Caco-2 (cell line): ENCODE measurements at regions not wholly inside any gene's neighbourhood (a gene's known extent, or its start where the extent isn't known, plus 50 kb on each side); places are given as distances from the start of the nearest gene placed in this dataset.

Source experiments
- BruUV-seq: library from RNA; stranded (reverse); fragments of 400-500 nt; replicated peaks from 2 replicates; lab custom pipeline; 2021; lab: Mats Ljungman, UMichigan
- CTCF ChIA-PET: fragments of 300-600 bp; sonication (Branson Sonifier 250); formaldehyde crosslinking; loops from one replicate; lab custom pipeline; 2022; ENCODE audit warnings: antibody characterized with exemption; lab: Charles Lee
- POLR2A ChIA-PET: fragments of 300-600 bp; sonication (Branson Sonifier 250); formaldehyde crosslinking; loops from one replicate; lab custom pipeline; 2022; ENCODE audit warnings: antibody characterized with exemption; lab: Charles Lee
- DNase-seq, 2 experiments: peaks; one replicate each; pipeline versions ENCODE4 v3.0.0 to v3.0.0-alpha.2; 2020 to 2022
- H3K27me3 ChIP-seq: replicated peaks from 2 replicates; pipeline ENCODE4 v1.6.0; 2011; ENCODE audit warnings: low read length; ENCODE audit not compliant: control insufficient read depth, insufficient read depth
- H3K36me3 ChIP-seq: 2 replicates; pipeline ENCODE4 v1.5.1; 2011; ENCODE audit warnings: low read length; ENCODE audit not compliant: control insufficient read depth, insufficient read depth
- H3K4me1 ChIP-seq: fragments of 250-450 bp; sonication (Bioruptor Pico); 2 replicates; pipeline ENCODE4 v1.5.1; 2020; ENCODE audit warnings: mild to moderate bottlenecking
- H3K4me3 ChIP-seq: 2 replicates; pipeline ENCODE4 v1.5.1; 2011; ENCODE audit warnings: low read depth, mild to moderate bottlenecking, control low read depth, low read length
- H3K9me3 ChIP-seq: fragments of 250-450 bp; sonication (Bioruptor Pico); 2 replicates; pipeline ENCODE4 v1.5.1; 2020; ENCODE audit warnings: mild to moderate bottlenecking, moderate library complexity
- H3K27ac Mint-ChIP-seq: one replicate; pipeline ENCODE4 v1.8.0; 2022; ENCODE audit warnings: mixed read lengths; ENCODE audit not compliant: unreplicated experiment
- H3K27me3 Mint-ChIP-seq: one replicate; pipeline ENCODE4 v1.8.0; 2022; ENCODE audit warnings: mixed read lengths; ENCODE audit not compliant: insufficient read depth, unreplicated experiment
- H3K36me3 Mint-ChIP-seq: one replicate; pipeline ENCODE4 v1.8.0; 2022; ENCODE audit warnings: mild to moderate bottlenecking, mixed read lengths; ENCODE audit not compliant: insufficient read depth, unreplicated experiment
- H3K4me1 Mint-ChIP-seq: one replicate; pipeline ENCODE4 v1.8.0; 2022; ENCODE audit warnings: low read depth, mixed read lengths; ENCODE audit not compliant: unreplicated experiment
- H3K4me3 Mint-ChIP-seq: one replicate; pipeline ENCODE4 v1.8.0; 2022; ENCODE audit warnings: mild to moderate bottlenecking, moderate library complexity, mixed read lengths; ENCODE audit not compliant: unreplicated experiment
- H3K9me3 Mint-ChIP-seq: one replicate; pipeline ENCODE4 v1.8.0; 2022; ENCODE audit warnings: mixed read lengths; ENCODE audit not compliant: unreplicated experiment
- intact Hi-C: fragments of 100-400 bp; cut with micrococcal nuclease; formaldehyde crosslinking; loops from one replicate; pipeline ENCODE4 v1.10.0; 2022; ENCODE audit not compliant: unreplicated experiment
- TF ChIP-seq, protein P1 (sequence below), 2 experiments: fragments of 200-600 bp in 1 of 2; IDR thresholded peaks; 1 replicate in 1 of 2; 2 replicates in 1 of 2; pipeline versions ENCODE4 v1.5.1 to v1.8.0; 2011 to 2022; ENCODE audit warnings: antibody characterized with exemption in 1 of 2, control low read depth in 1 of 2, inconsistent platforms in 1 of 2, low read depth in 1 of 2, low read length in 1 of 2, mild to moderate bottlenecking in 1 of 2, moderate library complexity in 1 of 2; ENCODE audit not compliant: insufficient read depth in 1 of 2, severe bottlenecking in 1 of 2, unreplicated experiment in 1 of 2

DNA sequence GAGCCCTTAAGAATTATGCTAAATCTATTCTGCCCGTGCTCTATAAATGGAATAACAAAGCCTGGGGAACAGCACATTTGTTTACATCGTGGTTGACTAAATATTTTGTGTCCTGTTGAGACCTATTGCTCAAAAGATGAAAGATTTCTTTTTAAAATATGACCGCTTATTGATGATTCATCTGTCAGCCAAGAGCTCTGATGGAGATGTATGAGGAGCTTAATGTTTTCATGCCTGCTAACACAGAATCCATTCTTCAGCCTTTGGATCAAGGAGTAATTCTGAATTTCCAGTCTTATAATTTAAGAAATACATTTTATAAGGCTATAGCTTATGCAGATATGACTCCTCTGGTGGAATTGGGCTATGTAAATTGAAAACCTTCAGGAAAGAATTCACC lies 271.3 kb upstream of the FAT4 start:
- Mint-ChIP-seq H3K4me3 (no peak overlapping the region), H3K36me3 (no peaks in the 10 kb centered on the region), H3K27ac (no peak overlapping the region), H3K27me3 (no peaks in the 10 kb centered on the region), H3K4me1 (no peaks in the 10 kb centered on the region), H3K9me3 (no peaks in the 10 kb centered on the region)
- Histone ChIP-seq H3K36me3 (no peaks in the 10 kb centered on the region), H3K4me1 (no peaks in the 10 kb centered on the region), H3K4me3 (no peak overlapping the region), H3K27me3 (no peaks in the 10 kb centered on the region), H3K9me3 (no peaks in the 10 kb centered on the region)
- POLR2A ChIA-PET = no interaction called here
- CTCF ChIA-PET = no interaction called here
- TF ChIP-seq, protein P1, sequence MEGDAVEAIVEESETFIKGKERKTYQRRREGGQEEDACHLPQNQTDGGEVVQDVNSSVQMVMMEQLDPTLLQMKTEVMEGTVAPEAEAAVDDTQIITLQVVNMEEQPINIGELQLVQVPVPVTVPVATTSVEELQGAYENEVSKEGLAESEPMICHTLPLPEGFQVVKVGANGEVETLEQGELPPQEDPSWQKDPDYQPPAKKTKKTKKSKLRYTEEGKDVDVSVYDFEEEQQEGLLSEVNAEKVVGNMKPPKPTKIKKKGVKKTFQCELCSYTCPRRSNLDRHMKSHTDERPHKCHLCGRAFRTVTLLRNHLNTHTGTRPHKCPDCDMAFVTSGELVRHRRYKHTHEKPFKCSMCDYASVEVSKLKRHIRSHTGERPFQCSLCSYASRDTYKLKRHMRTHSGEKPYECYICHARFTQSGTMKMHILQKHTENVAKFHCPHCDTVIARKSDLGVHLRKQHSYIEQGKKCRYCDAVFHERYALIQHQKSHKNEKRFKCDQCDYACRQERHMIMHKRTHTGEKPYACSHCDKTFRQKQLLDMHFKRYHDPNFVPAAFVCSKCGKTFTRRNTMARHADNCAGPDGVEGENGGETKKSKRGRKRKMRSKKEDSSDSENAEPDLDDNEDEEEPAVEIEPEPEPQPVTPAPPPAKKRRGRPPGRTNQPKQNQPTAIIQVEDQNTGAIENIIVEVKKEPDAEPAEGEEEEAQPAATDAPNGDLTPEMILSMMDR (IDR thresholded peaks at IDR 0.05; ENCODE audit: insufficient read depth in 1 of 2, low read depth in 1 of 2, low read length in 1 of 2, severe bottlenecking in 1 of 2, unreplicated experiment in 1 of 2) = no peak
- intact Hi-C loops = no loop called here
- DNase-seq = no peak
- no TSS peak for BruUV-seq

DNA sequence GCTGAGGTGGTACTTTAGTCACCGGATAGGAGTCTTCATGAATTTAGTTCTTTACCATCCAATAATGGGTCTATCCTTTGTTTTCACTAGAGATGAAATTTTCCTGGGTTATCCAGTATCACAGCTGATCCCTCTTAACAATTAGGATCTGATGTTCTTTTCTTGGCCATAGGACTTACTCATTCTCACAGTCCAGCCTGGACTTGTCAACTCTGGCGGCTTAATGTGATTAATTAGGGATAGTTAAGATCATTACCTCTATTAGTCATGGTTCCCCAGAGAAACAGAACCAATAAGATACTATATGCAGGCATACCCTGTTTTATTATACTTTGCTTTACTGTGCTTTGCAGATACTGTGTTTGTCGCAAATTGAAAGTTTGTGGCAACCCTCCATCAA lies 272.7 kb upstream of the FAT4 start:
- TF ChIP-seq, protein P1 (IDR thresholded peaks at IDR 0.05; ENCODE audit: insufficient read depth in 1 of 2, low read depth in 1 of 2, low read length in 1 of 2, severe bottlenecking in 1 of 2, unreplicated experiment in 1 of 2) = no peak
- Histone ChIP-seq H3K27me3 (no peaks in the 10 kb centered on the region), H3K4me1 (no peaks in the 10 kb centered on the region), H3K4me3 (no peak overlapping the region), H3K36me3 (no peaks in the 10 kb centered on the region), H3K9me3 (no peaks in the 10 kb centered on the region)
- ChIA-PET POLR2A (no interaction called here), CTCF (no interaction called here)
- Mint-ChIP-seq H3K9me3 (no peaks in the 10 kb centered on the region), H3K4me3 (no peak overlapping the region), H3K27ac (no peak overlapping the region), H3K36me3 (no peaks in the 10 kb centered on the region), H3K27me3 (no peaks in the 10 kb centered on the region), H3K4me1 (no peaks in the 10 kb centered on the region)
- no peak for DNase-seq
- intact Hi-C loops = no loop called here
- no TSS peak for BruUV-seq

DNA sequence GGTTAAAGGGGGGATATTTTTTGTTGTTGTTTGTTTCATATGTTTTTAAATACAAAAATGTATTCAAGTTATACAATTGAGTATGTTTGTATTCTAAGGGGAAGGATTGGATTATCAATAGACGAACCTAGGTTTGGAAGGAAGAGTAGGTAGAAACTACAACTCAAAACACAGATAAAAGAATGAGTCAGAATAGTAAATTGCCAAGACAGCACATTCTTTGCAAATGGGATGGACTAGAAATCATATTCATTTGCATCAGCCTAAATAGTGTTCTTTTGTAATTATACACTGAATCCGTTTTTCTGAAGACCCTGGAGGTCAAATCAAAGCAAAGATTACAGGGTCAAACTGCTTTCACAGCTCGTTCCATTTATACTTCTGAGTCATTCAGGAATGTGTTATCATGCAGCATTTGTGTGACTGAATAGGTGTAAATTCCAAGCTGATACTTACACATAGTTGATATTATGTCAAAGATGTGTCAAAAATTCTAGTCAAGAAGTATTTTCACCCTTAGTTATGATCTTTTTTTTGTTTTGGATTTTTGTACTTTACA lies 273.3 kb upstream of the FAT4 start:
- H3K27me3 Mint-ChIP-seq = no peaks in the 10 kb centered on the region
- Histone ChIP-seq H3K27me3 (no peaks in the 10 kb centered on the region), H3K4me1 (no peaks in the 10 kb centered on the region), H3K36me3 (no peaks in the 10 kb centered on the region), H3K4me3 (no peak overlapping the region), H3K9me3 (no peaks in the 10 kb centered on the region)
- CTCF ChIA-PET = no interaction called here
- no peak overlapping the region for H3K4me3 Mint-ChIP-seq
- POLR2A ChIA-PET = no interaction called here
- TF ChIP-seq, protein P1 (IDR thresholded peaks at IDR 0.05; ENCODE audit: insufficient read depth in 1 of 2, low read depth in 1 of 2, low read length in 1 of 2, severe bottlenecking in 1 of 2, unreplicated experiment in 1 of 2) = no peak
- no TSS peak for BruUV-seq
- intact Hi-C loops = no loop called here
- H3K4me1 Mint-ChIP-seq = no peaks in the 10 kb centered on the region
- H3K36me3 Mint-ChIP-seq = no peaks in the 10 kb centered on the region
- DNase-seq = no peak
- H3K27ac Mint-ChIP-seq = no peak overlapping the region
- H3K9me3 Mint-ChIP-seq = no peaks in the 10 kb centered on the region
